Brain microvascular endothelial cell (primary cell): ENCODE measurements at regions not wholly inside any gene's neighbourhood (a gene's known extent, or its start where the extent isn't known, plus 50 kb on each side); places are given as distances from the start of the nearest gene placed in this dataset.

ENCODE experiments used
- DNase-seq: peaks from one replicate; pipeline ENCODE4 v3.0.0-alpha.2; 2020
- H3K27ac ChIP-seq: fragments of 250-450 bp; sonication (Bioruptor Pico); 2 replicates; pipeline ENCODE4 v1.5.1; 2020; ENCODE audit warnings: mild to moderate bottlenecking, moderate library complexity
- H3K27me3 ChIP-seq: fragments of 250-450 bp; sonication (Bioruptor Pico); replicated peaks from 2 replicates; pipeline ENCODE4 v1.5.1; 2020; ENCODE audit warnings: mild to moderate bottlenecking
- H3K36me3 ChIP-seq: fragments of 250-450 bp; sonication (Bioruptor Pico); replicated peaks from 2 replicates; pipeline ENCODE4 v1.5.1; 2020; ENCODE audit warnings: mild to moderate bottlenecking
- H3K4me3 ChIP-seq: 2 replicates; pipeline ENCODE4 v1.5.1; 2011; ENCODE audit warnings: low read depth, mild to moderate bottlenecking, control low read depth, low read length, moderate library complexity
- in situ Hi-C: cut with HindIII; loops from 2 replicates; pipeline ENCODE4 v1.10.0; 2017; ENCODE audit warnings: low sequenced_read_pairs, low pct_ligation_motif_present
- TF ChIP-seq, protein P1 (sequence below): IDR thresholded peaks from 2 replicates; pipeline ENCODE4 v1.5.1; 2011; ENCODE audit warnings: low read depth, mild to moderate bottlenecking, moderate library complexity, low read length, control low read depth, inconsistent platforms; ENCODE audit errors: missing control alignments

DNA sequence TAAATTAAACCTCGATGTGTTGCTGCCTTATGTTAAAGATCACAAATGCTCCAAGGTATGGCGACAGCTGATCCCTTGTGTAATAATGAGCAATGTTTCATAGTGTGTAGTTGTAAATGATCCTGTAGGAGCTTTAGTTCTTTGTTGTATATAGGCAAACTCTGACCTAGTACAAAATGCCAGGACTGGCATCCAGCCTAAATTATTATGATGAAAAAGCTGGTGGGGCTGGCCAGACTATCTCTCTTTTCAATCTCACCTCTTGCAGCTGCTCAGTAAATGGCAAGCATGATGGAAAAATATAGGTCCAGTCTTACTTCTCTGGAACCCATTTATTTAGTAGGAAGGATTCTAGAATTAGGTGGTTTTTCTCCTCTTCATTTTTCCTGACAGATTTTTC lies 345.1 kb upstream of the C11orf87 start:
- Histone ChIP-seq H3K27ac (no peak overlapping the region), H3K36me3 (no peaks in the 10 kb centered on the region), H3K4me3 (no peak overlapping the region), H3K27me3 (no peaks in the 10 kb centered on the region)
- TF ChIP-seq, protein P1, sequence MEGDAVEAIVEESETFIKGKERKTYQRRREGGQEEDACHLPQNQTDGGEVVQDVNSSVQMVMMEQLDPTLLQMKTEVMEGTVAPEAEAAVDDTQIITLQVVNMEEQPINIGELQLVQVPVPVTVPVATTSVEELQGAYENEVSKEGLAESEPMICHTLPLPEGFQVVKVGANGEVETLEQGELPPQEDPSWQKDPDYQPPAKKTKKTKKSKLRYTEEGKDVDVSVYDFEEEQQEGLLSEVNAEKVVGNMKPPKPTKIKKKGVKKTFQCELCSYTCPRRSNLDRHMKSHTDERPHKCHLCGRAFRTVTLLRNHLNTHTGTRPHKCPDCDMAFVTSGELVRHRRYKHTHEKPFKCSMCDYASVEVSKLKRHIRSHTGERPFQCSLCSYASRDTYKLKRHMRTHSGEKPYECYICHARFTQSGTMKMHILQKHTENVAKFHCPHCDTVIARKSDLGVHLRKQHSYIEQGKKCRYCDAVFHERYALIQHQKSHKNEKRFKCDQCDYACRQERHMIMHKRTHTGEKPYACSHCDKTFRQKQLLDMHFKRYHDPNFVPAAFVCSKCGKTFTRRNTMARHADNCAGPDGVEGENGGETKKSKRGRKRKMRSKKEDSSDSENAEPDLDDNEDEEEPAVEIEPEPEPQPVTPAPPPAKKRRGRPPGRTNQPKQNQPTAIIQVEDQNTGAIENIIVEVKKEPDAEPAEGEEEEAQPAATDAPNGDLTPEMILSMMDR: no peak
- in situ Hi-C loops: no loop called here
- DNase-seq: no peak

DNA sequence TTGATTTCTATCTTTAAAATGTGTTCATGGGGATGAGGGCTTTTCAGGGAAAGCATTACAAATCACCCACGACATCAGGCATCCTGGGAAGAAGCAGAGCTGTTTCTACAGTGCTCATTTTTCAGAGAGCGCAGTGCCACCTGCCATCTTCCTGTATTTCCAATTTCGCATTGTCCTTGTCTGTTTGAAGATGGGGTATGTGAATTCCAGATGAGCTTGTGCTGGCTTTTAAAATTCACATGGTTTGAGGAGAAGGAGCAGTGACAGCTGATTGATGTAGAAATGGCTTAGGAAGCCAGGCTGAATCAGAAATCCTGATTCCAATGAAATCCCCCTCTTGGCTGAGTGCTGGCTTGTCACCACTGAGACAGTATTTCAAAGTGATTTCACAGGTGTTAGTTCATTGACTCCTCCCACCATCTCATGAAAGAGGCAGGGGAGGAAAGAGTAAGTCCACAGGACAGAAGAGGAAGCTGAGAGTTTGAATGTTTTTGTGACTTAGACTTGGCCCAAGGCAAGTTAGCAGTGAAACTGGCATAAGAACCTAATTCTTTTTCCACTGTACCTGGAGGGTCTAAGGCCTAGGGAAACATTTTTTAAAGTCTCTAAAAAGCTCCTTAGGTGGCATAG lies 344.6 kb upstream of the C11orf87 start:
- Histone ChIP-seq H3K36me3 (no peaks in the 10 kb centered on the region), H3K27me3 (no peaks in the 10 kb centered on the region), H3K27ac (no peak overlapping the region), H3K4me3 (no peak overlapping the region)
- no peak for DNase-seq
- TF ChIP-seq, protein P1: no peak
- in situ Hi-C loops: no loop called here

DNA sequence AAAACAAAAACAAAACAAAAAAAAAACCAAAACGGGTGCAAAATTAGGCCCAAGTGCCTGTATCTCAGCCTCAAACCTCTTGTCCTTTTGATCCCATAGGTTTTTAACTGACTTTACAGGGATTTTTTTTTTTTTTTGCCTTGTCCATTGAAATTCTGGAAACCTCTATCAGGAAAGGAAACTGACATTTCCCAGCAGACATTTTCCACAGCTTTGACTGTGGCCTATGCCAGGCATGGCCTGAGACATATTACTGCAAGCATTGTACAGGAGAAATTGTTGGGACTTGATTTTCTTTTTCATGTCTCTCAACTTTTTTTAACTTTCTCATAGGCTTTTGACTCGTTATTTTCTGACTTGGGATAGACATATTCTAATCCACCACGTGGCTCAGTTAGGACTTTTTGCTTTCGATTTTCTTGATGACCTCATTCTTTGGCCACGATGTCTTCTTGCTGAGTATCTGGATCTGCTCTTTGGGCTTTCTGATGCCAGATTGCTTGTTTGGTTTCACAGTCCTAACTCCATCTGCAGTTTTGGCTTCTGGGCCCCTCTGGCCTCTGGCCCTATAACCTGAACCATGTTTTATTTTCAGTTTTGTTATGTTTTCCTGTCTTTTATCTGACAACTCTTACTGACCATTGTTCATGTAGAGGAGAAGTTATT lies 336.1 kb upstream of the C11orf87 start:
- H3K27ac ChIP-seq: no peak overlapping the region
- no peaks in the 10 kb centered on the region for H3K27me3 ChIP-seq
- H3K36me3 ChIP-seq: no peaks in the 10 kb centered on the region
- no peak overlapping the region for H3K4me3 ChIP-seq
- TF ChIP-seq, protein P1: no peak
- in situ Hi-C loops: no loop called here
- no peak for DNase-seq

DNA sequence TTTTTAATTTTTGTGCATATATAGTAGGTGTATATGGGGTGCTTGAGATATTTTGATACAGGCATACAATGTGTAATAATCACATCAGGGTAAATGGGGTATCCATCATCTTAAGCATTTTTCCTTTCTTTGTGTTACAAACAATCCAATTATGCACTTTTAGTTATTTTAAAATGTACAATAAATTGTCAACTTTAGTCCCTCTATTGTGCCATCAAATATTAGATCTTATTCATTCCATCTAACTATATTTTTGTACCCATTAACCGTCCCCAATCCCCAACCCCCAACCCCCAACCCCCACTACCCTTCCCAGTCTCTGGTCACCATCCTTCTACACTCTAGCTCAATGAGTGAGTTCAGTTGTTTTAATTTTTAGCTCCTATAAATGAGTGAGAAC lies 335.1 kb upstream of the C11orf87 start:
- TF ChIP-seq, protein P1: no peak
- no peaks in the 10 kb centered on the region for H3K27me3 ChIP-seq
- in situ Hi-C loops: no loop called here

DNA sequence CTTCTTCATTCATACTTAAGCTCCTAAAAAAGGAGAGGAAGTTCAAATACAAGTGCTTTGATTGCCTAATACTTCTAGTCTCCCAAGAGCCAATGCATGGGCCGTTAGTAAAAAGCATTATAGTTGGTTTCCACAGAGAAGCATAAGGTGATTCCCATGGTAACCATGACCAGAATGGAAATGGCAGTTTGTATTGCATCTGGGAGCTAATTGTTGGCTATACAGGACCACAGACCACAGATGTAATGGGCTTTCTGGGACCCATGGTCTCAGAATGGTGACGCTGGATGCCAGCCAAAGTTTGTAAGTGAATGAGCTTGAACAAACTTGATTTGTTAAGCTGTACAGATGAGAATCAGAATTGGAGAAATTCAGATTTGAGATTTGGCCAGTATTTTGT lies 333.9 kb upstream of the C11orf87 start:
- in situ Hi-C loops: no loop called here
- H3K27me3 ChIP-seq: no peaks in the 10 kb centered on the region
- DNase-seq: no peak
- TF ChIP-seq, protein P1: no peak
- no peak overlapping the region for H3K27ac ChIP-seq
- no peak overlapping the region for H3K4me3 ChIP-seq
- no peaks in the 10 kb centered on the region for H3K36me3 ChIP-seq

More for the DNA sequence above, 335.1 kb upstream of the C11orf87 start:
- H3K36me3 ChIP-seq: no peaks in the 10 kb centered on the region
- no peak for DNase-seq
- H3K4me3 ChIP-seq: no peak overlapping the region
- no peak overlapping the region for H3K27ac ChIP-seq
